ENCODE measurements at regions not wholly inside any gene's neighbourhood (a gene's known extent, or its start where the extent isn't known, plus 50 kb on each side); places are given as distances from the start of the nearest gene placed in this dataset.
"Not testable (repeated sequence)": the region's sequence is repeated elsewhere in the genome, so short reads cannot be mapped to it uniquely, and the experiment has no call there.

- no peak for DNase-seq
These were observed 467.5 kb upstream of the NDST4 start for GRCh38 chr4:115580901-115581300.

DNA sequence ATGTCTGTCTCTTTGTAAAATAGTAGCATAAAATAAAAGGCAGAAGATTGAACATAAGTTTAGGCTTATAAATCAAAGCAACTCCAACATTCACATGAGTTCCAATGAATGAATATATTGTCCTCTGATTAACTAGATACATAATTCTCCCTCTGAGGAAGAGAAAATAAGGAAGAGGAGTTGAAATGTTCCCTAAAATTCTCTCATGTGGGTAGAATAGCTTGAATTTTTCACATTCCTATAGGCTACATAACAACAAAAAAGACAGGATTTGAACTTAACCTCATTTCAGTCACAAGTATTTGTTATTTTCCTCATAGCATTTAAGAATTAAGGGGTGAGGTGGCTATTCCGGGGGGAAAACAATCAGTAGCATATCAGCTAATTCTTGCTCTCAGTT lies 462.4 kb upstream of the NDST4 start:
- no peak for DNase-seq

DNA sequence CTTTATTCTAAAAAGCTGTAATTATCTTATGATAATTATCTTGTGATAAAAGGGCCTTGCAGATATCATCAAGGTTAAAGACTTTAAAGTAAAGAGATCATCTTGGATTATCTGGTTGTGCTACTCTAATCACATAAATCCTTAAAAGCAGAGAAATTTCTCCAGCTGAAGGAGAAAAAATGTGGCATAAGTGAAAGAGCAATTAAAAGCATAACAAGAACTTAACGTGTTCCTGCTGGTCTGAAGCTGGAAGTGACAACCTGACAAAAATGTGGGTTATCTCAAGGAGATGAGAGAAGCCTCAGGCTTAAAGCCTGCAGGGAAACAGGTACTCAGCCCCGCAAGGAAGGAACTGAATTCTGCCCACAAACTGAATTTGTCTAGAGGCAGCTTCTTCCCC lies 449.1 kb upstream of the NDST4 start:
- no peak for DNase-seq

DNA sequence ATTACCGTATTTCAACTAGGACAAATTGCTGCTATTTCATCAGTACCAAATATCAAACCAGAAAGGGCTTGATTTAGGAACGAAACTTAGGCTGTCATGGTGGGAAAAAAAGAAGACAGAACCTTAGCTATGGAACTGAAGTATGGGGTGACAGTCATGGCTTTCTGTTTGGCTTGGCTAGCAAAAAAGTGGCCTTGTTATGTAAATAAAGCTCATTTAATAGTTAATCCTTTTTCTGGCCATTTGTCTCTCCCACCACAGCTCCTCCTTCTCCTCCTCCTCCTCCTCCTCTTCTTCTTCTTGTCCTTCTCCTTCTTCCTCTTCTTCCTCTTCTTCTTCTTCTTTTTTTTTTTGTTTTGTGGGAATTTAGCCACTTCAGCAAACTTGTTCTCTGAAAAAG lies 434.7 kb upstream of the NDST4 start:
- no peak for DNase-seq

- no peak for DNase-seq
These were observed 424.0 kb upstream of the NDST4 start for GRCh38 chr4:115537387-115537786.

- DNase-seq: no peak
These were observed 415.7 kb upstream of the NDST4 start for GRCh38 chr4:115529126-115529525.

- not testable (repeated sequence) for DNase-seq
These were observed 406.1 kb upstream of the NDST4 start for GRCh38 chr4:115519476-115519875.

DNA sequence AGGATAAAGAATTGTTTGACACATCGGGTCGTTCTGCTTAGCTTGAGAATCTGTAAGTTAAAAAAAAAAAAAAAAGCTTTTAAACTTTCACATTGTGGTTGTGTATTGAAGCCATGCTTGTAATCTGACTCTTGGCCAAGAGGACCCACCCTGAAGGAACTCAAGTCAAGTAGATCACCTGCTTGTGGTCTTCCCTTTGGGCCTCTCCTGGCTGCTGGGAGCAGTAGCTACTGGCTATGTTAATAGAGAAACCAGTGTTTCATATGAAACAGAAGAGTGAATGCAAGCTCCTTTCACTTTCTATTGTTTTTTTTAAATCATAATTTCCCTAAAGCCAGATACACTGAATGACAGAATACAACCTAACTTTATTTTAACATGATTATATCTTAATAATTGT lies 402.4 kb upstream of the NDST4 start:
- DNase-seq: no peak

DNA sequence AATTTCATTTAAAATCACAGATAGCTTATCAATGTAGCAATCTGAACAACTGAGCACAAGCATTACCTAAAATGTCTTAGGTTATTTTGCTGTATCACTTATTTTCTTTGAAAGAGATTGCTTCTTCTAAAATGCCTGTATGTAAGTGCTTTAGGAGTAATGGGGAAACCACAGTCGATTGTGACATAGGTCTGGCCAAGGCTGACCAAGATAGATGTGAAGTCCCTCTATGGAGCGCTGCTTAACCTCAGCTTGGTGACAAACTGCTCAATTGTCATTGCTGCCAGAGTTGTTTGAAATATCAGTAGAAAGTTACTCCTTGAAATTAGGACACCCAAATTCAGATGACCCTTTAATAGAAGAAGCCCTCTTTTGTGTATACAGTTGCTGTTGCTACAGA lies 401.9 kb upstream of the NDST4 start:
- no peak for DNase-seq

GRCh38 chr4:115514675-115515074 lies 401.3 kb upstream of the NDST4 start:
- no peak for DNase-seq

- no peak for DNase-seq
These were observed 391.9 kb upstream of the NDST4 start for GRCh38 chr4:115505326-115505725.

DNA sequence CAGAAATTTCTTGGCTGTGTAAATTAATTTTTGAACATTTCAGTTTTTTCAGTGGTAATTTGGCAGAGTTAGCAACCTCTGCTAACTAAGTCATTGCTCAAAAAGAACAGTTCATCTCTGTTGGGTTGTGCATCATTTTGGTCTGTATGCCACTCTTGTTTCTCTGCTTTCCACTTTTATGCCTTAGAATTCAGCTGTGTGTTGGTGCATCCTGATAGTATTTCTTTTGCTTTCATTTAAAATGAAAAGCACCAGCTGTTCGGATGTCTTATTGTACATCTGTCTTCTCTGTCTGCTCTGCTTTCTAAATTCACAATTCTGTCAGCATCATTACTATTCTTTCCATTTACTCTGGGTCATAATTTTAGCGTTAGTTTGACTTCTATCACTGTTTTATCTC lies 388.2 kb upstream of the NDST4 start:
- no peak for DNase-seq

DNA sequence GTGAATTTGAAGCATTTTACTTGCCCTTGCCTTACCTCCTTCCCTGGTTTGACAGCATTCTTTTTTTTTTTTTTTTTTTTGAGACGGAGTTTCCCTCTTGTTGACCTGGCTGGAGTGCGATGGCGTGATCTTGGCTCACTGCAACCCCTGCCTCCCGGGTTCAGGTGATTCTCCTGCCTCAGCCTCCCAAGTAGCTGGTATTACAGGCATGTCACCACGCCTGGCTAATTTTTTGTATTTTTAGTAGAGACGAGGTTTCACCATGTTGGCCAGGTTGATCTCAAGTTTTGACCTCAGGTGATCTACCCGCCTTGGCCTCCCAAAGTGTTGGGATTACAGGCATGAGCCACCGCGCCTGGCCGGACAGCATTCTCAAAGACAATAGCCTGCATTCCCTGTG lies 380.4 kb upstream of the NDST4 start:
- DNase-seq: not testable (repeated sequence)

DNA sequence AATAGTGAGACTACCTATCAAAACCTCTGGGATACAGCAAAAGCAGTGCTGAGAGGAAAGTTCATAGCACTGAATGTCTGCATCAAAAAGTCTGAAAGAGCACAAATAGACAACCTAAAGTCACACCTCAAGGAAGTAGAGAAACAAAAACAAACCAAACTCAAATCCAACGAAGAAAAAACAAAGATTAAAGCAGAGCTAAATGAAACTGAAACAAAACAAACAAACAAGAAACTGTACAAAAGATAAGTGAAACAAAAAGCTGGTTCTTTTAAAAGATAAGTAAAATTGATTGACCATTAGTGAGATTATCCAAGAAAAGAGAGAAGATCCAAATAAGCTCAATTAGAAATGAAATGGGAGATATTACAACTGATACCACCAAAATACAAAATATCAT lies 378.3 kb upstream of the NDST4 start:
- no peak for DNase-seq

GRCh38 chr4:115489279-115489678 lies 375.9 kb upstream of the NDST4 start:
- DNase-seq: no peak

- no peak for DNase-seq
These were observed 372.0 kb upstream of the NDST4 start for GRCh38 chr4:115485402-115485801.

DNA sequence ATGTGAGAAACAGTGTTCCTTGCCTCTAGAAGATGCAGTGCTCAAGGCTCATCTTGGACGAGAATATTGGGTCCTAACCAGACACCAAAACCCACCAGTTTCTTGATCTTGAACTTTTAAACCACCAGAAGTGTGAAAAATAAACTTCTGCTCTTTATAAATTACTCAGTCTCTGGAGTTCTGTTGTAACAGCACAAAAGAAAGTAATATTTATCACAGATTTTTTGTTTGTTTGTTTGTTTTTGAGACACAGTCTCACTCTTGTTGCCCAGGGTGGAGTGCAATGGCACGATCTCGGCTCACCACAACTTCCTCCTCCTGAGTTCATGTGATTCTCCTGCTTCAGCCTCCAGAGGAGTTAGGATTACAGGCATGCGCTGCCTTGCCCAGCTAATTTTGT lies 371.1 kb upstream of the NDST4 start:
- DNase-seq: no peak

GRCh38 chr4:115470763-115471162 lies 357.3 kb upstream of the NDST4 start:
- DNase-seq: no peak

DNA sequence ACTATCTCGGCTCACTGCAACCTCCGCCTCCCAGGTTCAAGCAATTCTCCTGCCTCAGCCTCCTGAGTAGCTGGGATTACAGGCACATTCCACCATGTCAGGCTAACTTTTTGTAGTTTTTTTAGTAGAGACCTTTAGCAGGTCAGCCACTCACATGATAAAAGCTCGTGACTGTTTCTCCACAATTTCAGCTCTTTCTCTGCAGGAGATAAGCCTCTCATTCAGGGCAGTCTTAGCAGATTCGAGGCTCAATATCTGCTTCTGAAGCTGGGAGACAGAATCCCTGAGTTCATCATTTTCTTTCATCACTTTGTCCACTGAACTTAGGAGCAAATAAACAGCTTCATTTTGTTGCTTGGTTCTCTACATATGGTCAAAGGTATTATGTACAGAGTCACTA lies 345.9 kb upstream of the NDST4 start:
- not testable (repeated sequence) for DNase-seq

GRCh38 chr4:115456231-115456630 lies 342.8 kb upstream of the NDST4 start:
- no peak for DNase-seq

GRCh38 chr4:115454228-115454627 lies 340.8 kb upstream of the NDST4 start:
- no peak for DNase-seq

GRCh38 chr4:115453416-115453815 lies 340.0 kb upstream of the NDST4 start:
- DNase-seq: no peak

DNA sequence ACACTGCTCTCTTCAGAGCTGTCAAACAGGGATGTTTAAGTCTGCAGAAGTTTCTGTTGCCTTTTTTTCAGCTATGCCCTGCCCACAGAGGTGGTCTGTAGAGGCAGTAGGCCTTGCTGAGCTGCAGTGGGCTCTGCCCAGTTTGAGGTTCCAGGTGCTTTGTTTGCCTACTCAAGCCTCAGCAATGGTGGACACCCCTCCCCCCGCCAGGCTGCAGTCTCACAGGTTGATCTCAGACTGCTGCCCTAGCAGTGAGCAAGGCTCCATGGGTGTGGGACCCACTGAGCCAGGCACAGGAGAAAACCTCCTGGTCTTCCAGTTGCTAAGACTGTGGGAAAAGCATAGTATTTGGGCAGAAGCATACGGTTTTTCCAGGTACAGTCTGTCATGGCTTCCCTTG lies 338.8 kb upstream of the NDST4 start:
- DNase-seq: not testable (repeated sequence)

- no peak for DNase-seq
These were observed 324.3 kb upstream of the NDST4 start for GRCh38 chr4:115437739-115438138.

GRCh38 chr4:115433491-115433890 lies 320.1 kb upstream of the NDST4 start:
- no peak for DNase-seq

DNA sequence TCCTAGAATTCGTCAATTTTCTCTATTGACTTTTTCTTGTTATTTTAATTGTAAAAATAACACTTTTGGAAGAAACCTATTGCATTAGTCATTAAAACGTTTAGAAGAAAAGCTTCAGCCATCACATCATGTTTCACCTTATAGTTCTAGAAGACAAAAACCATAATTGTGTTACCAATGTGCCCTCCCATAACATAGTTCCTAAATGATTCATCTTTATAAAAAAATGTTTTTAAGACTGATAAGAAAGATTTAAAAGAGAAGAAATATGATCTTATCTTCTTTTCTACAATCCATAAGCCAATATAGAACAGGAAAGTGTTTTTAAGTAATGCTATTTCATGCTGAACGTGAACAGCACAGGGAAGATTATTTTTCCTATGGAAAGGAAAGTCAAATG lies 316.6 kb upstream of the NDST4 start:
- no peak for DNase-seq

All from C1 segment of cervical spinal cord (tissue), 14 donors.